Keratinocyte (primary cell): ENCODE measurements at regions not wholly inside any gene's neighbourhood (a gene's known extent, or its start where the extent isn't known, plus 50 kb on each side); places are given as distances from the start of the nearest gene placed in this dataset.

Source experiments
- DNase-seq: peaks from one replicate; pipeline ENCODE4 v3.0.0-alpha.2; 2011; ENCODE audit warnings: low read depth, missing footprints, low spot score
- FAIRE-seq: peaks from 2 replicates; lab custom pipeline; 2011; peaks lifted over from hg19 to GRCh38; lab: Jason Lieb, UNC
- H2AFZ ChIP-seq: 2 replicates; pipeline ENCODE4 v1.6.0; 2012; ENCODE audit warnings: low read length, control low read depth, inconsistent platforms; ENCODE audit not compliant: control insufficient read depth
- H3K27ac ChIP-seq: 2 replicates; pipeline ENCODE4 v1.5.1; 2011; ENCODE audit warnings: low read length; ENCODE audit not compliant: control insufficient read depth, insufficient read depth
- H3K27me3 ChIP-seq: 3 replicates; pipeline ENCODE4 v1.6.0; 2011; ENCODE audit warnings: low read length; ENCODE audit not compliant: control insufficient read depth, insufficient read depth; ENCODE audit errors: extremely low read depth
- H3K36me3 ChIP-seq, 2 experiments: 2 replicates in 1 of 2; 3 replicates in 1 of 2; pipeline ENCODE4 v1.5.1; 2011; ENCODE audit warnings: low read length in 2 of 2, mild to moderate bottlenecking in 1 of 2; ENCODE audit not compliant: control insufficient read depth in 2 of 2, insufficient read depth in 2 of 2; ENCODE audit errors: extremely low read depth in 1 of 2
- H3K4me1 ChIP-seq: 3 replicates; pipeline ENCODE4 v1.5.1; 2011; ENCODE audit warnings: low read length; ENCODE audit not compliant: control insufficient read depth, insufficient read depth; ENCODE audit errors: extremely low read depth
- H3K4me2 ChIP-seq: 3 replicates; pipeline ENCODE4 v1.6.0; 2011; ENCODE audit warnings: low read depth, low read length; ENCODE audit not compliant: control insufficient read depth, insufficient read depth; ENCODE audit errors: extremely low read depth
- H3K4me3 ChIP-seq, 3 experiments: fragments of 200-600 bp in 1 of 3; sonication (generic) in 1 of 3; 2 replicates in 2 of 3; 3 replicates in 1 of 3; pipeline ENCODE4 v1.5.1; 2011 to 2016; ENCODE audit warnings: low read length in 3 of 3, mild to moderate bottlenecking in 3 of 3, control low read depth in 2 of 3, inconsistent platforms in 1 of 3, low read depth in 1 of 3, mixed read lengths in 1 of 3, mixed run types in 1 of 3, moderate library complexity in 1 of 3; ENCODE audit not compliant: control insufficient read depth in 2 of 3, insufficient read depth in 2 of 3; ENCODE audit errors: extremely low read depth in 1 of 3
- H3K79me2 ChIP-seq: 2 replicates; pipeline ENCODE4 v1.6.0; 2012; ENCODE audit warnings: low read length; ENCODE audit not compliant: control insufficient read depth, insufficient read depth
- H3K9ac ChIP-seq: 3 replicates; pipeline ENCODE4 v1.6.0; 2011; ENCODE audit warnings: low read length; ENCODE audit not compliant: control insufficient read depth, insufficient read depth; ENCODE audit errors: extremely low read depth
- H3K9me1 ChIP-seq: 3 replicates; pipeline ENCODE4 v1.6.0; 2011; ENCODE audit warnings: low read length; ENCODE audit not compliant: control insufficient read depth, insufficient read depth; ENCODE audit errors: extremely low read depth
- H3K9me3 ChIP-seq: 2 replicates; pipeline ENCODE4 v1.5.1; 2012; ENCODE audit warnings: low read depth, low read length; ENCODE audit not compliant: control insufficient read depth
- H4K20me1 ChIP-seq: 3 replicates; pipeline ENCODE4 v1.6.0; 2011; ENCODE audit warnings: low read length; ENCODE audit not compliant: control insufficient read depth, insufficient read depth; ENCODE audit errors: extremely low read depth
- EZH2 ChIP-seq: IDR thresholded peaks from one replicate; pipeline ENCODE4 v1.6.1; 2012; ENCODE audit warnings: inconsistent platforms, mild to moderate bottlenecking, low read length, moderate library complexity
- dilution Hi-C: fragments of 300-500 bp; cut with MboI; formaldehyde crosslinking; loops from one replicate; pipeline ENCODE4 v1.7.0; 2020; ENCODE audit warnings: low sequenced_read_pairs; ENCODE audit not compliant: extremely low pct_ligation_motif_present
- TF ChIP-seq, protein P1 (sequence below), 3 experiments: IDR thresholded peaks in 1 of 3; conservative IDR thresholded peaks in 1 of 3; optimal IDR thresholded peaks in 1 of 3; 2 replicates in 2 of 3; 3 replicates in 1 of 3; pipeline versions ENCODE3 to v1.5.1; 2011; ENCODE audit warnings: low read length in 3 of 3, mild to moderate bottlenecking in 3 of 3, moderate library complexity in 2 of 3, control low read depth in 1 of 3, inconsistent platforms in 1 of 3; ENCODE audit not compliant: insufficient read depth in 2 of 3; ENCODE audit errors: extremely low read depth in 1 of 3

DNA sequence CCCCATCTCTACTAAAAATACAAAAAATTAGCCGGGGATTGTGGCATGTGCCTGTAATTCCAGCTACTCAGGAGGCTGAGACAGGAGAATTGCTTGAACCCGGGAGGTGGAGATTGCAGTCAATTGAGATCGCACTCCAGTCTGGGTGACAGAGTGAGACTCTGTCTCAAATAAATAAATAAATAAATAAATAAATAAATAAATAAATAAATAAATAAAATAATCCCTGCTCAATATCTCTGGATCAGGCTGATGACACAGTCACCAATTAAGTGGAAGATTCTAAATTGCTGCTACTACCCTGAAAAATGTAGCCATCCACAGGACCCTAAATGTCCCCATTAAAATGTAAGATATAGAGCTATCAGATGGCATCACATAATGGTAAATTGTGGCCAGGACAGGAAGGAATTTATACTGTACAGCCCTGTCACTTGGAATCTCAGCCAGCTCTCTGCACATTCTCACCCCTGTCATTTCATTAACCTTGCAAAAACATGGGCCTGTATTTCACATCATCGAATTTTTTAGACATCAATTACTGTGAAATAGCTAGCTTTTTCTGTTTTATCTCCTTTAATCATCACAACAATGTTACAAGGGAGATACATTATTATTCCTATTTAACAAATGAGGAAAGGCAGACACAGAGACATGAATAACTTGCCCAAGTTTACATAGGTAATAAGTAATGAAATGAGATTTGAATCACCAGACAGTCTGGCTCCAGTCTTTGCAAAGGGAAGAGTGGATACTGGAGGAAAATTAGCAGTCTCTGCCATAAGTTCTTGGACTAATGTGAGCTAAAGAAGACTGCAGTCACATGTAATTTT lies 56.7 kb upstream of the NTPCR start:
- no peaks in the 10 kb centered on the region for H3K9me3 ChIP-seq
- dilution Hi-C loops: no loop called here
- H3K9ac ChIP-seq: no peak overlapping the region
- H3K4me2 ChIP-seq: no peak overlapping the region
- H4K20me1 ChIP-seq: no peaks in the 10 kb centered on the region
- H3K79me2 ChIP-seq: no peaks in the 10 kb centered on the region
- H3K36me3 ChIP-seq: no peaks in the 10 kb centered on the region
- no peak overlapping the region for H3K4me3 ChIP-seq
- FAIRE-seq (no peak), DNase-seq (no peak)
- H3K4me1 ChIP-seq: no peaks in the 10 kb centered on the region
- no peak overlapping the region for H3K27ac ChIP-seq
- H3K9me1 ChIP-seq: no peaks in the 10 kb centered on the region
- H3K27me3 ChIP-seq: no peaks in the 10 kb centered on the region
- TF ChIP-seq EZH2: no peak
- TF ChIP-seq, protein P1, sequence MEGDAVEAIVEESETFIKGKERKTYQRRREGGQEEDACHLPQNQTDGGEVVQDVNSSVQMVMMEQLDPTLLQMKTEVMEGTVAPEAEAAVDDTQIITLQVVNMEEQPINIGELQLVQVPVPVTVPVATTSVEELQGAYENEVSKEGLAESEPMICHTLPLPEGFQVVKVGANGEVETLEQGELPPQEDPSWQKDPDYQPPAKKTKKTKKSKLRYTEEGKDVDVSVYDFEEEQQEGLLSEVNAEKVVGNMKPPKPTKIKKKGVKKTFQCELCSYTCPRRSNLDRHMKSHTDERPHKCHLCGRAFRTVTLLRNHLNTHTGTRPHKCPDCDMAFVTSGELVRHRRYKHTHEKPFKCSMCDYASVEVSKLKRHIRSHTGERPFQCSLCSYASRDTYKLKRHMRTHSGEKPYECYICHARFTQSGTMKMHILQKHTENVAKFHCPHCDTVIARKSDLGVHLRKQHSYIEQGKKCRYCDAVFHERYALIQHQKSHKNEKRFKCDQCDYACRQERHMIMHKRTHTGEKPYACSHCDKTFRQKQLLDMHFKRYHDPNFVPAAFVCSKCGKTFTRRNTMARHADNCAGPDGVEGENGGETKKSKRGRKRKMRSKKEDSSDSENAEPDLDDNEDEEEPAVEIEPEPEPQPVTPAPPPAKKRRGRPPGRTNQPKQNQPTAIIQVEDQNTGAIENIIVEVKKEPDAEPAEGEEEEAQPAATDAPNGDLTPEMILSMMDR (optimal IDR thresholded peaks at IDR 0.05 in 1 of 3, IDR thresholded peaks at IDR 0.05 in 1 of 3, conservative IDR thresholded peaks at IDR 0.05 in 1 of 3; ENCODE audit: extremely low read depth in 1 of 3, insufficient read depth in 2 of 3, low read length in 3 of 3): no peak
- no peak overlapping the region for H2AFZ ChIP-seq

DNA sequence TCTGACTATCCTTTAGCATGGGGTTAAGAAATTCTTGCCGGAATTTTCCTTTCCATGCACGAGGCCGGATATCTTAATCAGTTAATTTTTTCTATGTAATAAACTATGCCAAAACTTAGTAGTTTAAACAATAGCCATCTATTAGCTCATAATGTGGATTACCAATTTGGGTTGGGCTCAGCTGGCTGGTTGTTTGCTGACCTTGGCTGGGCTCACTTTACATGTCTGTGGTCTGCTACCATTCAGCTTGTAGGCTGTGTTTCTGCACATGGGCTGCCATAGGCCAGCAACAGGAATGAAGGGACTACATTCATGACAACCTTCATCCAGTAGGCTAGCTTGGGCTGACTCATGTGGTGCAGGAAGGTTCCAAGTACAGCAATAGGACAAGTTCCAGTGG lies 56.0 kb upstream of the NTPCR start:
- FAIRE-seq: no peak
- H4K20me1 ChIP-seq: no peaks in the 10 kb centered on the region
- H3K9me3 ChIP-seq: no peaks in the 10 kb centered on the region
- H3K4me3 ChIP-seq: no peak overlapping the region
- H3K27me3 ChIP-seq: no peaks in the 10 kb centered on the region
- no peaks in the 10 kb centered on the region for H3K36me3 ChIP-seq
- no peak overlapping the region for H3K27ac ChIP-seq
- H3K9ac ChIP-seq: no peak overlapping the region
- H3K79me2 ChIP-seq: no peaks in the 10 kb centered on the region
- no peak for DNase-seq
- H3K9me1 ChIP-seq: no peaks in the 10 kb centered on the region
- H2AFZ ChIP-seq: no peak overlapping the region
- no peaks in the 10 kb centered on the region for H3K4me1 ChIP-seq
- TF ChIP-seq EZH2: no peak
- TF ChIP-seq, protein P1 (optimal IDR thresholded peaks at IDR 0.05 in 1 of 3, IDR thresholded peaks at IDR 0.05 in 1 of 3, conservative IDR thresholded peaks at IDR 0.05 in 1 of 3; ENCODE audit: extremely low read depth in 1 of 3, insufficient read depth in 2 of 3, low read length in 3 of 3): no peak
- dilution Hi-C loops: no loop called here
- H3K4me2 ChIP-seq: no peak overlapping the region
